Endothelial cell of umbilical vein (primary cell): ENCODE measurements at regions not wholly inside any gene's neighbourhood (a gene's known extent, or its start where the extent isn't known, plus 50 kb on each side); places are given as distances from the start of the nearest gene placed in this dataset.

Source experiments
- EZH2 ChIP-seq: IDR thresholded peaks from 2 replicates; pipeline ENCODE4 v1.6.1; 2012; ENCODE audit warnings: borderline replicate concordance, low read depth, mild to moderate bottlenecking, moderate library complexity, low read length, inconsistent platforms; ENCODE audit not compliant: severe bottlenecking
- FOS ChIP-seq: IDR thresholded peaks from 2 replicates; pipeline ENCODE4 v1.6.1; 2011; ENCODE audit warnings: mild to moderate bottlenecking, low read length, moderate library complexity, borderline replicate concordance; ENCODE audit not compliant: insufficient read depth
- GATA2 ChIP-seq: IDR thresholded peaks from 2 replicates; pipeline ENCODE4 v1.7.0; 2011; ENCODE audit warnings: low read depth, mild to moderate bottlenecking, moderate library complexity, mixed read lengths, low read length; ENCODE audit not compliant: insufficient read length, insufficient read depth
- JUN ChIP-seq: IDR thresholded peaks from 2 replicates; pipeline ENCODE4 v1.6.1; 2011; ENCODE audit warnings: borderline replicate concordance, low read depth; ENCODE audit not compliant: insufficient read length, insufficient read depth
- MYC ChIP-seq: IDR thresholded peaks from one replicate; pipeline ENCODE4 v1.6.1; 2011; ENCODE audit warnings: mild to moderate bottlenecking, low read depth, low read length
- POLR2A ChIP-seq: IDR thresholded peaks from 2 replicates; pipeline ENCODE4 v1.6.1; 2012; ENCODE audit warnings: low read depth, mild to moderate bottlenecking, control low read depth, low read length
- POLR2AphosphoS5 ChIP-seq: IDR thresholded peaks from 2 replicates; pipeline ENCODE4 v1.6.1; 2012; ENCODE audit warnings: low read depth, mild to moderate bottlenecking, control low read depth, low read length, moderate library complexity; ENCODE audit not compliant: insufficient read depth
- TF ChIP-seq, protein P1 (sequence below), 2 donors: IDR thresholded peaks; 1 replicate in 1 of 2; 2 replicates in 1 of 2; pipeline ENCODE4 v1.5.1; 2011; ENCODE audit warnings: low read length in 2 of 2, mild to moderate bottlenecking in 2 of 2, moderate library complexity in 2 of 2, control low read depth in 1 of 2, inconsistent platforms in 1 of 2, low read depth in 1 of 2; ENCODE audit not compliant: insufficient read depth in 1 of 2; ENCODE audit errors: extremely low read depth in 1 of 2
- TF ChIP-seq, protein P2 (sequence below): IDR thresholded peaks from 2 replicates; pipeline ENCODE4 v1.6.1; 2011; ENCODE audit not compliant: insufficient read depth, insufficient read length

DNA sequence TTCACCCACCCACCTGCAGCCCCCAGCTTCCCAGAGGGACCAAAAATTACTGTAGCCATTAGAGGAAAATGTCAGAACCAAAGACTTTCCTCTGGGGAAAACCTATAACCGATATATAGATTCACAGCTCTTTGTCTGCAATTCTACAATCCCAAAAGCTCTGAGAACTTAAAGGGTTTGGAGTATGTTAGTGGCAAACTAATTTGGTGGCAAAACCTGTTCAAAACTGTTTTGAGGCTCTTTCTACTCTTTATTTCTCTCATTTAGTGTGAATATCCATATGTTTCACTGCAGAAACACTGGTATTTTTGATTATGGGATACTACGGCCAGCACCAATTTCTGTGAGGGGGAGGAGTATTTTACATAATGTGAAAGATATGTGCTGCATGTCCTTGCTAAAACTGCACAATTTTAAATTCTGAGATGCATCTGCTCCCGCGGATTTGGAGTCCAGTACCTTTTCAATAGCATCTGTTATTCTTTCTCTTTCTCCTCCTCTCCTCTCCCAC, 87.5 kb upstream of the MTNR1B start:
- TF ChIP-seq, protein P1, sequence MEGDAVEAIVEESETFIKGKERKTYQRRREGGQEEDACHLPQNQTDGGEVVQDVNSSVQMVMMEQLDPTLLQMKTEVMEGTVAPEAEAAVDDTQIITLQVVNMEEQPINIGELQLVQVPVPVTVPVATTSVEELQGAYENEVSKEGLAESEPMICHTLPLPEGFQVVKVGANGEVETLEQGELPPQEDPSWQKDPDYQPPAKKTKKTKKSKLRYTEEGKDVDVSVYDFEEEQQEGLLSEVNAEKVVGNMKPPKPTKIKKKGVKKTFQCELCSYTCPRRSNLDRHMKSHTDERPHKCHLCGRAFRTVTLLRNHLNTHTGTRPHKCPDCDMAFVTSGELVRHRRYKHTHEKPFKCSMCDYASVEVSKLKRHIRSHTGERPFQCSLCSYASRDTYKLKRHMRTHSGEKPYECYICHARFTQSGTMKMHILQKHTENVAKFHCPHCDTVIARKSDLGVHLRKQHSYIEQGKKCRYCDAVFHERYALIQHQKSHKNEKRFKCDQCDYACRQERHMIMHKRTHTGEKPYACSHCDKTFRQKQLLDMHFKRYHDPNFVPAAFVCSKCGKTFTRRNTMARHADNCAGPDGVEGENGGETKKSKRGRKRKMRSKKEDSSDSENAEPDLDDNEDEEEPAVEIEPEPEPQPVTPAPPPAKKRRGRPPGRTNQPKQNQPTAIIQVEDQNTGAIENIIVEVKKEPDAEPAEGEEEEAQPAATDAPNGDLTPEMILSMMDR (IDR thresholded peaks at IDR 0.05; ENCODE audit: extremely low read depth in 1 of 2, insufficient read depth in 1 of 2, low read depth in 1 of 2, low read length in 2 of 2): no peak
- TF ChIP-seq EZH2: no peak
- no peak for TF ChIP-seq POLR2A
- TF ChIP-seq POLR2AphosphoS5: no peak
- TF ChIP-seq, protein P2, sequence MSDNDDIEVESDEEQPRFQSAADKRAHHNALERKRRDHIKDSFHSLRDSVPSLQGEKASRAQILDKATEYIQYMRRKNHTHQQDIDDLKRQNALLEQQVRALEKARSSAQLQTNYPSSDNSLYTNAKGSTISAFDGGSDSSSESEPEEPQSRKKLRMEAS: no peak
- no peak for TF ChIP-seq GATA2
- TF ChIP-seq FOS: no peak
- no peak for TF ChIP-seq JUN
- TF ChIP-seq MYC: no peak
